Liver (tissue), 8 donors: ENCODE measurements at regions not wholly inside any gene's neighbourhood (a gene's known extent, or its start where the extent isn't known, plus 50 kb on each side); places are given as distances from the start of the nearest gene placed in this dataset.

Experiments
- DNase-seq: peaks from one replicate; pipeline ENCODE4 v3.0.0-alpha.2; 2017; ENCODE audit warnings: low spot score
- H3K27ac ChIP-seq, 2 donors: one replicate each; pipeline ENCODE4 v1.7.0; 2013; ENCODE audit warnings: inconsistent platforms in 2 of 2, low read length in 2 of 2, control low read depth in 1 of 2, low read depth in 1 of 2, mild to moderate bottlenecking in 1 of 2
- H3K27me3 ChIP-seq, 4 donors: one replicate each; pipeline versions ENCODE4 v1.6.1 to v1.7.0; 2013; ENCODE audit warnings: low read length in 3 of 4, inconsistent platforms in 1 of 4, mild to moderate bottlenecking in 1 of 4, moderate library complexity in 1 of 4; ENCODE audit not compliant: control insufficient read depth in 4 of 4, insufficient read depth in 4 of 4
- H3K36me3 ChIP-seq, 4 donors: one replicate each; pipeline versions ENCODE4 v1.6.1 to v1.7.0; 2013; ENCODE audit warnings: low read length in 3 of 4, mild to moderate bottlenecking in 3 of 4, low read depth in 1 of 4, moderate library complexity in 1 of 4; ENCODE audit not compliant: control insufficient read depth in 4 of 4, insufficient read depth in 3 of 4
- H3K4me1 ChIP-seq, 4 donors: one replicate each; pipeline versions ENCODE4 v1.6.1 to v1.7.0; 2013; ENCODE audit warnings: low read length in 3 of 4, mild to moderate bottlenecking in 3 of 4, moderate library complexity in 1 of 4; ENCODE audit not compliant: control insufficient read depth in 4 of 4, insufficient read depth in 4 of 4
- H3K4me3 ChIP-seq, 3 donors: one replicate each; pipeline versions ENCODE4 v1.6.1 to v1.7.0; 2013; ENCODE audit warnings: low read length in 3 of 3, control low read depth in 1 of 3, low read depth in 1 of 3, mild to moderate bottlenecking in 1 of 3
- H3K9ac ChIP-seq, 2 donors: one replicate each; pipeline ENCODE4 v1.7.0; 2013; ENCODE audit warnings: low read length in 2 of 2, mild to moderate bottlenecking in 2 of 2, moderate library complexity in 2 of 2, control low read depth in 1 of 2, low read depth in 1 of 2
- H3K9me3 ChIP-seq, 4 donors: one replicate each; pipeline versions ENCODE4 v1.6.1 to v1.7.0; 2013; ENCODE audit warnings: low read length in 3 of 4; ENCODE audit not compliant: control insufficient read depth in 4 of 4
- ATF3 ChIP-seq: IDR thresholded peaks from 2 replicates; pipeline ENCODE4 v1.6.1; 2016; ENCODE audit warnings: antibody characterized with exemption
- CTCF ChIP-seq: fragments of 150-350 bp; IDR thresholded peaks from 2 replicates; pipeline ENCODE4 v1.5.1; 2017; ENCODE audit warnings: improper control_type of control experiment, low read depth, low read length; ENCODE audit not compliant: missing input control
- EGR1 ChIP-seq, 2 donors: IDR thresholded peaks; 2 replicates each; pipeline ENCODE4 v1.6.1; 2016 to 2018; ENCODE audit warnings: antibody characterized with exemption in 2 of 2, low read depth in 2 of 2
- FOXA1 ChIP-seq: IDR thresholded peaks from 2 replicates; pipeline ENCODE4 v1.6.1; 2016; ENCODE audit warnings: antibody characterized with exemption
- FOXA2 ChIP-seq: IDR thresholded peaks from 2 replicates; pipeline ENCODE4 v1.6.1; 2016; ENCODE audit warnings: antibody characterized with exemption
- GABPA ChIP-seq, 2 donors: IDR thresholded peaks in 1 of 2; conservative IDR thresholded peaks in 1 of 2; 2 replicates each; pipeline ENCODE4 v1.6.1; 2016; ENCODE audit warnings: antibody characterized with exemption in 2 of 2, mild to moderate bottlenecking in 1 of 2, moderate library complexity in 1 of 2
- HNF4G ChIP-seq: IDR thresholded peaks from 2 replicates; pipeline ENCODE4 v1.6.1; 2016; ENCODE audit warnings: antibody characterized with exemption
- JUND ChIP-seq, 2 donors: IDR thresholded peaks; 2 replicates each; pipeline ENCODE4 v1.6.1; 2016; ENCODE audit warnings: antibody characterized with exemption in 2 of 2
- RAD21 ChIP-seq, 2 donors: IDR thresholded peaks; 2 replicates each; pipeline ENCODE4 v1.6.1; 2016; ENCODE audit warnings: antibody characterized with exemption in 2 of 2, mild to moderate bottlenecking in 2 of 2
- REST ChIP-seq: IDR thresholded peaks from 2 replicates; pipeline ENCODE4 v1.6.1; 2016; ENCODE audit warnings: antibody characterized with exemption, mild to moderate bottlenecking
- RXRA ChIP-seq, 2 donors: IDR thresholded peaks; 2 replicates each; pipeline ENCODE4 v1.6.1; 2017 to 2018; ENCODE audit warnings: antibody characterized with exemption in 2 of 2, mild to moderate bottlenecking in 1 of 2
- ZBTB33 ChIP-seq: IDR thresholded peaks from 2 replicates; pipeline ENCODE4 v1.6.1; 2016; ENCODE audit warnings: antibody characterized with exemption
- WGBS: extraction: QIAGEN DNeasy Blood & Tissue Kit; methylation state at CpG from one replicate; pipeline ENCODE4 v1.1.7; 2013; 5-methylcytosine and 5-hydroxymethylcytosine counted together
- donor health status: healthy.
- donor health status: healthy.
- donor health status: healthy.
- donor health status: healthy.
- donor health status: healthy.

- TF ChIP-seq REST = no peak
Observed at GRCh38 chr4:3637326-3638016, 105.2 kb upstream of the LRPAP1 start (continued).

GRCh38 chr4:3636646-3637320 is 104.6 kb upstream of the LRPAP1 start:
- TF ChIP-seq GABPA (IDR thresholded peaks at IDR 0.05 in 1 of 2, conservative IDR thresholded peaks at IDR 0.05 in 1 of 2) = no peak
- TF ChIP-seq ATF3 = no peak
- no peak for TF ChIP-seq EGR1 (IDR thresholded peaks at IDR 0.05; ENCODE audit: low read depth in 2 of 2)
- no peak for TF ChIP-seq JUND (IDR thresholded peaks at IDR 0.05)
- TF ChIP-seq RAD21 (IDR thresholded peaks at IDR 0.05) = no peak
- no peak for TF ChIP-seq FOXA2
- TF ChIP-seq ZBTB33 = no peak
- no peak for TF ChIP-seq HNF4G
- no peak for TF ChIP-seq RXRA (IDR thresholded peaks at IDR 0.05)
- TF ChIP-seq CTCF = no peak
- TF ChIP-seq FOXA1 = no peak
- H3K9me3 ChIP-seq = no peaks in the 10 kb centered on the region
- no peak overlapping the region for H3K27ac ChIP-seq
- DNase-seq = no peak
- peaks cover 0 to 2% (median 0%) of the 10 kb centered on the region in 4 donors for H3K27me3 ChIP-seq
- H3K4me3 ChIP-seq = no peak overlapping the region
- WGBS = 90% methylated on average over 12 of the region's 12 CpGs
- no peaks in the 10 kb centered on the region for H3K4me1 ChIP-seq
- no peak overlapping the region for H3K9ac ChIP-seq
- no peaks in the 10 kb centered on the region for H3K36me3 ChIP-seq
